ENCODE measurements at regions not wholly inside any gene's neighbourhood (a gene's known extent, or its start where the extent isn't known, plus 50 kb on each side); places are given as distances from the start of the nearest gene placed in this dataset.

- TF ChIP-seq CTCF (conservative IDR thresholded peaks at IDR 0.05; ENCODE audit: low read depth, low read length): no peak
- no peak for TF ChIP-seq EZH2 (IDR thresholded peaks at IDR 0.05; ENCODE audit: low read length, unreplicated experiment)
Observed at GRCh38 chr10:29897430-29897829, 162.0 kb downstream of the JCAD start.
